NCI-H2107 (cell line): ENCODE measurements at regions not wholly inside any gene's neighbourhood (a gene's known extent, or its start where the extent isn't known, plus 50 kb on each side); places are given as distances from the start of the nearest gene placed in this dataset.
"Not testable (repeated sequence)": the region's sequence is repeated elsewhere in the genome, so short reads cannot be mapped to it uniquely, and the experiment has no call there.

Experiments
- DNase-seq: peaks from one replicate; lab custom pipeline; 2025; lab: John Stamatoyannopoulos, UW

DNA sequence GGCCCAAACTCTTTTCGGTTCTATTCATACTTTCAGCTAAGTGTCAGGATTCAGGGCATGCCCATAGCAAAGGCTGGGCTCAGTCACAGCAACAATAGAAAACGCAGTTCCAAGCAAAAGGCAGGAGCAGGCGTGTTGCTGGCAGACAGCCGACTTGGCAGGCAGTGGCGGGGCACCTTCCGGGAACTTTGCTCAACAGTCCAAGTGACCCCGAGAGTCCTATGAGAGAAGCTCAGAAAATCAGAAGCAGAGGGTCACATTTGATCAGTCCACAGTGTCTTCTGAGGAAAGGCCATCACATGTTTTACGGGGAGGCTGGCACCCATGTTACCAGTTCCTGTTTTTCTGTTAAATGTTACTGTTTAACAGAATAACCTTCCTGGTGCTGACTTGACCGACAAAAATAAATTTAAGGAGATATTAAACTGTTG is 115.0 kb downstream of the DACT1 start:
- no peak for DNase-seq

DNA sequence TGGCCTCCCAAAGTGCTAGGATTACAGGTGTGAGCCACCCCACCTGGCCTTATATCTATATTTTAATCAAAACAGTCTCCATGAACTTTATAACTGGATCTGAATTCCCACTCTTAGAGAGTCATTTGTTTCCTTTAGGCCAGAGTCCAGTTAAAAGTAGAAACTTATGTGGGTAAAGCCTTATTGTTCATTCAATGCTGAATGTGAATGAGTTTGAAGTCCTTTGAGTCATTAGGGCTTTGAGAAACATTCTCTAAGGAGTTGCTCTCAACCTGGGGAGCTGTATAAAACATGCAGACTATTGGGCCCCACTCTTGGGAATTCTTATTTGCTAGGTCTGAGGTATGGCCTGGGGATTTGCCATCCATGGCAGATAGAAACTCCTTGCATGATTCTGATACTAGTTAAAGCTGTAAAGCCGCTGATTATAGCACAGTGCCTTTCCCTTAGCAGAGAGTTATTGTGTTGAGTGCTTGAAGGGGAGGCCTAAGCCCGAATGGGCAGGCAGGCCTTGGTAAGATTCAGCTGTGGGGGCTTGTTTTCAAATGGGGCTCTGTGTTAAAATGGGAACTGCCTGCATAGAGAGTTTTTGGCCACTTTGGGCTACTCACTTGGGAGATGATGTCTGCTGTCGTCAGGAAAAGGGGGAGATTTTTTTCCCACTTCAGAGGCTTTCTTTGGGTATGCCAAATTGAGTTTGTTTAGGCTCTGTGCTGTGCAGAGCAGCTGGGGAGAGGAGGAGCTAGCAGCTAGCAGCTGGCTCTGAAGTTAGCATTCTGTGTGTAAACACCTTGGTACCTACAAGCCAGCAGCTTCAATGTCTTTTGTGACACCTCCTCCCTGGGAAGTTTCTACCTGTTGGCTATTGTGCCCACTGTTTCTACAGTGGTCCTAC is 117.5 kb downstream of the DACT1 start:
- no peak for DNase-seq

DNA sequence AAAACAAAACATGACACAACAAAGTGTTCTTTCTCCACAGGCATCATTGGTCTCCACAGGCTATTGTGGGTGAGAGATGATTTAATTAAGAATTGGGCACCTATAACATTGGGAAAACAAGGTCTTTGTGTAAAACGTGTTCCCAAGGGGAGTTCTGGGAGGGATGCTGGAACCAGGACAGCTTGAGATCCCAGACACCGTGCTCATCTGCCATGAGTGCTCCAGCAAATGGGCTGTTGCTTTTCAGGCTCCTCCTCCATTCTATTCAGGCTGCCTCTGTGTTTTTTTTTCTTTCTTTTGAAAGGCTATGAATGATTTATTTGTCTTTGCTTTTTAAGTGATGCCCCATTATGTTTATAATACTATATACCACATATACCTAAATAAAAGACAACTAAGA is 122.4 kb downstream of the DACT1 start:
- DNase-seq = no peak

DNA sequence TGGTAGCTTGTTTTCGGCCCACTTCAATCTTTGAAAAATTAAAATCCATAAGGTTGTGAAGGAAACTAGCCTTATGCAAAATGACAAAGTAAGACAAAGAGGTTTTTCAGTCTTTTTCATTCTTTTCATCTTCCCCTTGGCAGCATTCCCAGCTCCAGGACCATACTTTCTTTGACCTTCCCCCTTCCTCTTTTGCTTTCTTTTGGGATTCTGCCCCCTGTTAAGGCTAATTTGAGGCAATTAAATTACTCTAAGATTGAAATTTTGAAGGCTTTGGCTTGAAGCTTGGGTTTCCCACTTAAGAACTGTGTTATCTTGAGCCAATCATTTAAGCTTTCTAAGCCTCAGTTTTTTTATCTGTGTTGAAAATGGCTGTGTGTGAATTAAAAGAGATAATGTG is 124.9 kb downstream of the DACT1 start:
- no peak for DNase-seq

DNA sequence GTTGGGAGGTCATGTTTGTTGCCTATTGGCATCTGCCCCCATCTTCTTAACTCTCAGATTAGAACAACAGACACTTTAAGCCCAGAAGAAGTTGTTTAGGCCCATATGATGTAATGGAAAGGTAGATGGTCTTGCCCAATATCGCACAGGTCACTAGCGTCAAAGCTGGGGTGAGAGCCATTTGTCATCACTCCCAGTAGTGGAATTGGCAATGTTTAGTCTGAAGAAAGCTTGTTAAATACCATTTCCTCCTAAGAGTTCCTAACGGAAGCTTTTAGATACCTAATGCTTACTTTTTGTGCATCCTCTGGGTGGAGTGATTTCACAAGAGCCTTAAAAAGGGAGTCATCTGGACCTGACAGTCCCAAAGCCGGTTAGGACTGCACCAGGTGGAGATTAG is 125.4 kb downstream of the DACT1 start:
- DNase-seq = no peak

DNA sequence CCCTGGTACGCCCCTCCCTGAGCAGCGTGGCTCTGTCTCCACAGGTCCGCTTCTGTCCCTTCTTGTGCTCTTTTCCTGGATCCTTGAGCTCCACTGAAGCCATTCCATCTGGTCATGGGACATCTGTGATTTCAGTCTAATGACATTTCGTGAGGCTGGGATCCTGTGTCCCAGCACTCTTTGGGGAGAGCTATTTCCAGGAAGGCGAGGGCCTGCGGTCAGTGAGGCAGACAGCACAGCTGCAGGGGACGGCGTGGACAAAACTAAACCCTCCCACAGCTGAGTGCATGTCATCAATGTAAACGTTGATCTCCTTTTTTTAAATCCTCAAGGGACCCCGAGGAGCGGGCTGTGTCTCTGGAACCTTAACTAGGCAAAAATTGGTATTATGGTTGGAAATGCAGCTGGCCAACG is 127.7 kb downstream of the DACT1 start:
- no peak for DNase-seq

DNA sequence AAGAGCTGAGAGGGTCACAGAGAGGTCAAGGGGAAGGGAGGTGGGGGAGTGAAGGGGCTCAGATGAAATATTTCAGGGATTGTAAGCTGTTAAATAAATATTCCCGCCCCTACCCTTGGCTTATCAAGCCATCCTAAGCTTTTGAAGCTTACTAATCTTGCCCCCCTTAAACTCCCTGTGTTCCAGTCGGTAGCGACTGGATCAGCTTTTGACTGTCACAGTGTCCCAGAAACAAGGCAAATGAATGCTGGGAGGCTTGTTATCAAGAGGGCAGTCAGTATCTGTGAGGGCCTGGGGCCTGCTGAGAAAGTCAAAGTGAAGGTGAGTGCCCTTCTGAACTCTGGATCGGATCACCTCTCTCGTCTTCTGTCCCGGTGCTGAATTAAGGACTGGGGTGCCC is 128.1 kb downstream of the DACT1 start:
- DNase-seq = no peak

DNA sequence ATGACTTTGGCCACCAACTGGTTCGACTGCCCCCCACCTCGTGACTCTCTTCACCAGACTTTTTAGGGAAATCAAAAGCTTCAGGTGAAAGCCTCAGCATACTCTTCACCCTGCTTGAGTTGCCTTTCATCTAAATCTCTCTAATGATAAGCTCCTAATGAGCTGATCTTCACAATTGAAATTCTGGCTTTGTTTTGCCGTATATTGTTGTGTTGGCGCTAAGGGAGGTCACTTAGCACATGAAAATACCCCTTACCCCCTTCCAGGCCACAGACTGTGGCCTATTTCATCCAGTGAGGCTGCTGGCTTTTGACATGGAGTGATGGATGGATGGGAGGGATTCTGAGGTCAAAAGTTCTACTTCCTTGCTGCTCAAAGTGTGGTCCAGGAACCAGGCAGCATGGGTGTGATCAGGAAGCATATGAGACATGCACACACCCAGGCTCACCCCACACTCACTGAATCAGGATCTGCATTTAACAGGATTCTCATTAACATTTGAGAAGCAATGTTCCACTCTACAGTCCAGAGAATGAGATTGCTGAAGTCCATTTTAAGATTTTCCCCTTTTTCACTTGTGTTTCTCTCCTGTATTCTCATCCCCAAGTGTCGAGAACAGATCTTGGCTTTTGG is 131.4 kb downstream of the DACT1 start:
- no peak for DNase-seq

DNA sequence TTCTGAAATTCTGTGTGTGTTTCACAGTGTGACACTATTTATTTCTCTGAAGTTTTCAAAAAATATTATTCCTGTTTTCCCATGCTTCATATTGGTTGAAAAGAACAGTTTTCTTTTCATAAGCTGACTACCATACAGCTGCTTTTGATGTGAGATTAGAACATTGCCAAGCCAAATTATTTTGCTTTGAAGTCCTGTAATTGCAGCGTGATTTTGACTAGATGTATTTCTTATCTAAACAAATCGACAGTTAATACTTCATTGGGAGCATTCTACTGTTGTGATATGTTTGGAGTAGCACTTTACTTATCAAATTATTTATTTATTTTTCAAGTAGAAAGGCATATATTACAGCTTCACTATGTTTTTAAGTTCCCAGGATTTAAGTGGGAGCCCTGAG is 132.0 kb downstream of the DACT1 start:
- DNase-seq = no peak

DNA sequence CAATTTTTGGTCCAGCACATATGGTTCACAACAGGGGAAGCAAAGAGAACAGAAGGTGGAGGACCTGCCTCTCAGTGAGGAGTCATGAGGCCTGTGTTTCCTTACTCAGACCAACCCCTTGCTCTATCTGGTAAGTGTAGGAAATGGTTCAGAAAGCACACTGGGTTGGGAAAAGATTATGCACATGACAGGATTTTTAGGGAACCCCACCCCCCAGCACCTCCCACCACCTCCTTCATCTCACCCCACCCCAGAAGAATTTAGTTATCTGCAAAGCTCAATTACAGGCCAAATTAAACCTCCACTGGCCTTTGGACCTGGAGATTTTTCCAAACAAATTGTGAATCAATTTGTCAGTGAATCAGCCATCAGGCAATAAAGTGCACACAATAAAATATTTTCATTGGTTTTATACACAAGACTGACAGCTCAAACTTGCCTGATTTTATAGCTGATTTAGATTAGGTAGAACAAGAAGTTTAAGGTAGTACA is 132.8 kb downstream of the DACT1 start:
- no peak for DNase-seq

DNA sequence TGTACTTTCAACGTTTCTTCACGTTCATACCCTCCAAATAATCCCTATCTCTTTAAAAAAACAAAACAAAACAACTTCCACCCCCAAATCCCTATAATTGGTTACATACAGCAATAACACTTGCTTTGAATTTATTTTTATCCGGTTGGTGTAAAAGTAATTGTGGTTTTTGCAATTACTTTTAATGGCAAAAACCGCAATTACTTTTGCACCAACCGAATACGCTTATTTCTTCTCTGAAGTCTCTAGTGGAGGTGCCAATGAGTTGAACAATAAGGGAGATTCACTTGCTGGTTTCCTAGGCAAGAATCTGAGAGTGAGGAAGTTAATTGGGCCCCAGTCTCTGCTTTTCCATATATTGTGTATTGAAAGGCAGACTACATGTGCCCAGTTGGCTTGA is 133.3 kb downstream of the DACT1 start:
- DNase-seq = no peak

DNA sequence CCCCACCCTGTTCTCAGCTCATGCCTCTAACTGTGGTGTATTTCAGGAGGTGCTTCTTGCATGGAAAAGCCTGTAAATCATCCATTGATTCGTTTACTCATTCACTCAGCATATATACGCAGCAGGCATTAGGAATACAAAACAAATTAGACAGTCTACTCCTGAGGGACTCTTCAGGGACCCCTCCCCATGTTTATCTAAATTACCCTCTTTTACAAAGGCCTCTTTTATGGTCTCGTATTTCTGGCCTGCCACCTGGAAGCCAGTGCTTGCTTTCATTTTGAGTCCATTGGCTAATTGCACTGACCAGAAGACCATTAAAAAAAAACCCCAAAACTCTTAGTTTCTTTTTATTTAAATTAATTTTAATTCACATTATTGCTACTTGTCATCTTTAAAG is 134.4 kb downstream of the DACT1 start:
- DNase-seq = no peak

DNA sequence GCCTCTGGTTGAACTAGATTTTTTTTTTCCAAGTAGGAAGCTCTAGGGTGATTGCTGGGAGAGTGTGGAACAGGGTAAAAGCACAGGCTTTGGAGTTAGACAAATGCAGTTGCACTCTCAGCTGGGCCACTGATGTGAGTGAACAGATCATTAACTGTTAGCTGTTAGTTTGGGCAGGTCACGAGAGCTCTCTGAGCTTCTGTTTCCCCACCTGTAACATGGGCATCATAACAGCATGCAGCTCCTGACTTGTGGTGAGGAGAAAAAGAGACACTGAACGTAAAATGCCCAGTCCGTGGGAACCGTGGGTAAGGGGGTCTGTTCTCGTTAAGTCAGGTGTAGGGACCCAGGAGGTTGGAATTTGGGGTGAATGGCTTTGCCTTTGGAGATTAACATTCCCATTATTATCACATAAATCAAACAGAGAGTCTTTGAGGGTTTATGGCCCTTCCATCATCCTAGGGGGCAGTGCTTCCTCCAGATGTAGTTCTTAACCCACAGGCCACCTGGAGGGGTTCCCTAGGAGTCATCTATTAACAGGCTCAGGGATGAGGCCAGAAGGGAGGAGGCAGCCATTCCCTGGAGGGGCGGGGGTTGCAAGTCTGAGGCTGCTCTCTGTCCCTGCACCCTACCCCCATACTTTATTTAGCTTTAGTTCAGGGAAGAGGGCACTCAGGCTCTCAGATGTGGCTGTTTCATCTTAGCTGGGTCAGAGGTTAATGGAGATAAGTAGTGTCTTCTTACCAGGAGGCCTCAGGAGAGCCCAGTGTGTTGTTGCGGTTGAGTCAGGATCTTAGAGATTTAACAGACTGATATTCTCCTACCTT is 135.2 kb downstream of the DACT1 start:
- no peak for DNase-seq

DNA sequence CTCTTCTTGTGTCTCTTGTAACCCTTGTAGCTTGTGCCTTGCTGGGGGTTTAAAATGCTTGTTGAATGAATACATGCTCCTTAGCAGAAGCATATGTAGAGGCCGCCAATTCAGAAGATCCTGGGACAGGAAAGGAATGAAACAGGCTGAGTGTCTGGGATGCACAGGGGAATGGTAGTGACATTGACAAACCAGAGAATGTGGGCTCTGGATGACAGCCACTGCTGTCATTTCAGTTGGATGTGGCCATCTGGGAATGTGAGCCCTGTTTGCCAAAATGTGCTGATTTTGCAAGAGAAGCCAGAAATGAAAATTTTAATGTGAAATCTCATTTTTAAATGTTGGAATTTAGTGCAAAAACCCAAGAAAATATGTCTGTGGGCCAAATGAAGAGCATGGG is 136.8 kb downstream of the DACT1 start:
- DNase-seq = no peak

DNA sequence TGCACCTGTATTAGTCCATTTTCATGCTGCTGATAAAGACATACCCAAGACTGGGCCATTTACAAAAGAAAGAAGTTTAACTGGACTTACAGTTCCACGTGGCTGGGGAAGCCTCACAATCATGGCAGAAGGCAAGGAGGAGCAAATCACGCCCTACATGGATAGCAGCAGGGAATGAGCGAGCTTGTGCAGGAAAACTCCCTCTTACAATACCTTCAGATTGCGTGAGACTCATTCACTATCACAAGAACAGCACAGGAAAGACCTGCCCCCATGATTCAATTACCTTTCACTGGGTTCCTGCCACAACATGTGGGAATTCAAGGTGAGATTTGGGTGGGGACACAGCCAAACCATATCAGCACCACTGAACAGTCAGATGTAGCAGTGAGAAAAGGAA is 137.4 kb downstream of the DACT1 start:
- DNase-seq = not testable (repeated sequence)

DNA sequence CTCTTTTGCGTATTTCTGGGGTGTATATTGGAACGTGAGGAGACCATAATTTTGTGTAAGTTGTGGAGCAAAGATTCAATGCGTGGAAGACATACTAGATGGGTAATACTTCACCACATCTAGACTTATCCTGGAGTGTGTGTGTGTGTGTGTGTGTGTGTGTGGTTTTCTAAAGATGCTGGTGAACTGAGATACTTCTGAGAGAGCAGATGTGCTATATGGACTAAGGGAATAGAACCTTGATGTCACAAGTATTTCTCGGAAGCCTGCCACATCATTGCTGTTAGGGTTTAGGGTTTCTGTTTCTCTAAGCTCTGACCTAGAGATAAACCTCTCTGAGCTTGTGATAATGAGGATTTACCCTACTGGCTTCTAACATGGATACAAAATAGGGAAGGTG is 138.8 kb downstream of the DACT1 start:
- DNase-seq = no peak

DNA sequence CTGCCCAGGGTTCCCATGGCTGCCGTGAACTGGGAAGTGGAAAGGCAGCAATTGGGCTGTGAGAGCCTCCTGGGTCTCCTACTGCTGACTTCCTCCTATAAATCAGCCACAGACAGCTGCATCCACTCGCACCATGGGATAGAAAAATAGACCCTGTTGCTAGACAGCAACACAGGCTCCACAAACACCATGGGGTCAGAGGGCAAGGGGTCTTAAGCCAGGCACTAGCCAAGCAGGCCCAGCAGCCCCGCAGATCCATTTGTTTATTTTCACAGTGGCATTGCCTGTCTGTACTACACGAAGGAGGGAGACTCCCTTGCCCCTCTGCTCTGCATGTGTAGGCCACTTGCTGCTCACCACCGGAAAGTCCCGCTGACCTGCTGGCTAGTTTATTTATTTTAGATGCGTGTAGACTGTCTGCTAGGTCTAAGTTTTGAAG is 139.8 kb downstream of the DACT1 start:
- no peak for DNase-seq

DNA sequence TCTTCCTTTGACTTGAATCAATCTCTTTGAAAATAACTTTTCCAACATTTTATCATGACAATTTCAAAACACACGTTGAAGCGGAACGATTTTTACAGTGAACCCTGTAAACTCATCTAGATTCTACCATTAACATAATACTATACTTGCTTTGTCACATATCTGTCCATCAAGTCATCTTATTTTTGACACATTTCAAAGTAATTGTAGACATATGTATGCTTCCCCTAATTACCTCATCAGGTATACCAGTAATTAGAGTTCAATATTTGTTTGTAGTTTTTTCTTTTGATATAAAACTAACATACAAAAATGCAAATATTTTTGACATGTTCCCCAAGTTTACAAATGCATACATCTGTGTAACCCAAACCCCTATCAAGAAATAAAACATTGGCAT is 140.4 kb downstream of the DACT1 start:
- no peak for DNase-seq

DNA sequence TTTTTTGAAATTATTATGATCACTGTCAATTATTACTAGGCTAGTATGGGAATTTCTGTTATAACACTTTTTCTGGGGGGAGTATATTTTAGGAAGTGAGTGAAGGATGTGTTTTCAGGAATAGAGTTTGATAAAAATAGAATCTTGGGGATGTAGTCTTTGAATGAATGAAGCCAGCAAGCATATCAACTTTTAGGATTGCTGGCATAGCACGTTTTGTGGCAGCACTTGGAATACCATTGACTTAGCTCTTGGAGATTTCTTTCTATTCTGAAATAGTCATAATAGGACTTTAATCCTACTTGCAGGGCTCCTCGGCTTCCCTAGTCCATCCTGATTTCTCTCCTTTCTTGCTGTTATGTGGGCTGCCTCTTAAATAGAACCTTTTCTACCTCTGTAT is 141.6 kb downstream of the DACT1 start:
- no peak for DNase-seq

DNA sequence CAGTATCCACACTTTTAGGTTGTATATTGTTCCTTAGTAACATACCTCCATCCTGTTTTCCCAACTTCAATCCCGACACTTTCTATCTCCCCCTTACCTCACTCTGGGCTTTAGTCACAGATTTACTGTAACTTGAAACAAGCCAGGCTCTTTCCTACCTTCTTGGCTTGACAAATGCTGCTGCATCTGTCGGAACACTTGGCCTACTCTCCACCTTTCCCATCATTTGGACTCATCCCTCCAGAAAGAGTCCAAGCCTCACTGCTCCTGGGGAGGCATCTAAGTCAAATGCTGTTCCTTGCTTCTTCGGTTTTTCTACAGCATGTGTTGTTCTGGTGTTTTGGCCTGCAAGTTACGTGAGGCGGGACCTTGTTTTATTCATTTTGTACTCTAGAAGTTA is 142.4 kb downstream of the DACT1 start:
- no peak for DNase-seq

DNA sequence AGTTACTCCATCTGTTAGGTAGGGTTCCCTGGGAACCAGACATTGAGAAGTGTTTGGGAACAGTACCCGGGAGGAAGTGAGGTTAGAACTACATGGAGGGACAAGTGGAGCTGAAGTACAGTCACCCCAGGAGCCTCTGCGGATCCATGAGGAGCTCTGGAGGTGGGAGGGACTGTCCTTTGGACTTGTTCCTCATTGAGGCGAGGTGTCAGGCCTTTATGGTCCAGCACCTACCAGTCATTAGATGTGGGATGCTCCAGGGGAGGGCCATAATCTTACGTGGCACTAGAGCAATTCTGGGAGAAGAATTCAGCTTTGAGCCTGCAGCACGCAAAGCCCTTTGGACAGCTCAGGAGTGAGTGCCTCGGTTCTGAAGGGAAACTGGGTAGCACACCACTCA is 142.8 kb downstream of the DACT1 start:
- DNase-seq = no peak

DNA sequence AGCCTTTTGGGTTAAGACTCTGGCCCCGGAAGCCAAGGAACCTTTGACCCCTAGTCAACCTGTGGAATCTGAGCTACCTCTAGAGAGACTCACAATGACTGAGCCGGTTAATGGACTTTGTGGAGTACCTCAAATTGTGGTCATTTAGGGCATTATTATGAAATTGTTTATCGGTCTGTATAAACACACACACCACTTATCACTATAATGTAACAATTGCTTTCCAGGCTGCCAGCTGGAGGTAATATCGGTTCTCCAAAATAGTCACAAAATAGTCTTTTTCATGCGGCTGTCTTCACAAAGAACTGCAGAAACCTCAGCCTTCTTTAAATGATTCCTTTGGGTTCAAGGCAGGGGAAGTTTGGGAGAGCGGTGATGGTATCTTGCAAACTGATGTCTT is 144.2 kb downstream of the DACT1 start:
- no peak for DNase-seq
